ENCODE measurements at regions not wholly inside any gene's neighbourhood (a gene's known extent, or its start where the extent isn't known, plus 50 kb on each side); places are given as distances from the start of the nearest gene placed in this dataset.

- no peak for DNase-seq (ENCODE audit: low spot score)
These were observed 413.4 kb downstream of the MN1 start for GRCh38 chr22:27388090-27388600.

DNA sequence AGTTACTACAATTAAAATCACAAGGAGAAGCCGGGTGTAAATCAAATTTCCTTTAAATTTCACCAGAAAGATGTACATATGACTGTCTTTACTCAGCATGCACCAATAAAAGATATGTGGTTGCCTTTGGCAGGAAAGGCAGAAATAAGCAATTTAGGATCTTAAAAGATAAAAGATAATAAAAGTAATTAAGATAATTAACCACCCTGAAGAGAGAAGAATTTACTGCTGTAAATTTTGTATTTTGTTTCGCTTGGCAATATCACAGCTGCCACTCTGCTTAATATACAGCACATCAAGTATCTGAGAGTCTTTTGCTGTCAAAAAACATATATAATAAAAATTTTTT is 411.9 kb downstream of the MN1 start:
- DNase-seq (ENCODE audit: low spot score): no peak

GRCh38 chr22:27391092-27391770 is 410.3 kb downstream of the MN1 start:
- no peak for DNase-seq (ENCODE audit: low spot score)

- no peak for DNase-seq (ENCODE audit: low spot score)
These were observed 408.2 kb downstream of the MN1 start for GRCh38 chr22:27393371-27393770.

GRCh38 chr22:27394806-27395404 is 406.7 kb downstream of the MN1 start:
- DNase-seq (ENCODE audit: low spot score): no peak

- no peak for DNase-seq (ENCODE audit: low spot score)
These were observed 404.3 kb downstream of the MN1 start for GRCh38 chr22:27397036-27397953.

- DNase-seq (ENCODE audit: low spot score): peak; percentile 43
These were observed 403.6 kb downstream of the MN1 start for GRCh38 chr22:27397954-27398342.

DNA sequence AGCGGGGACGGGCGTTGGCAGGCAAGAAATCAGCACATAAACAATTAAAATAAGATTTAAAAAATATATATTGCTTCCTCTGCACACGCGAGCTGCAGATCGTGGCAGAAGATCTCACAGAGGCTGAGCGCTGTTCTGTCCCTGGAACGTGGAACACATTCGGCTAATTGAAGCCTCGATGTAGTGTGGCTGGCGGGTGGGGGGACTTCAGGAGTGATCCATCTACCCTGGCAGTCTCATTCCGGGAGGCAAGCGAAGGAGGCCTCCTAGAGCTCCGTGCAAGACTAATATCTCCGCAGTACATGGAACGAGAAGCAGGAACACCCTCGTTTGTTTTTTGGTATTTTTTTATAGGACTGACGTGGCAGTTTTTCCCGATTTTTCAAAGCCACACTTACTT is 402.4 kb downstream of the MN1 start:
- peak; percentile 44 for DNase-seq (ENCODE audit: low spot score)

GRCh38 chr22:27400811-27401210 is 400.7 kb downstream of the MN1 start:
- no peak for DNase-seq (ENCODE audit: low spot score)

DNA sequence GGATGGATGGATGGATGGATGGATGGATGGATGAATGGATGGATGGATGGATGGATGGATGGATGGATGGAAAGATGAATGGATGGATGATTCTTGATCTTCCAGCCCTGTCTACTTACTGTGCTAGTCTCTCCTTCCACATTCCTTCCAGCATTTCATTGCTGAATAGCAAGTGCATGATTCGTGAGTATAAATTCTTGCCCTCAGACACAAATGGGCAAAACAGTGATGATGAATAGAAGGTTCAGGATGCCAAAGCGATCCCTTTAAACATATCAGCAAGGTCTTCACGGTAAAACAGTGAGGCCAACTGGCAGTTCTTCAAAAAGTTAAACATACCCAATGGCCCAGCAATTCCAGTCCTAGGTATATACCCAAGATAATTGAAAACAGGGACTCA is 400.2 kb downstream of the MN1 start:
- peak; percentile 53 for DNase-seq (ENCODE audit: low spot score)

GRCh38 chr22:27404441-27404840 is 397.1 kb downstream of the MN1 start:
- no peak for DNase-seq (ENCODE audit: low spot score)

GRCh38 chr22:27405672-27406388 is 395.7 kb downstream of the MN1 start:
- peak; percentile 81 for DNase-seq (ENCODE audit: low spot score)

GRCh38 chr22:27406389-27406861 is 395.1 kb downstream of the MN1 start:
- no peak for DNase-seq (ENCODE audit: low spot score)

DNA sequence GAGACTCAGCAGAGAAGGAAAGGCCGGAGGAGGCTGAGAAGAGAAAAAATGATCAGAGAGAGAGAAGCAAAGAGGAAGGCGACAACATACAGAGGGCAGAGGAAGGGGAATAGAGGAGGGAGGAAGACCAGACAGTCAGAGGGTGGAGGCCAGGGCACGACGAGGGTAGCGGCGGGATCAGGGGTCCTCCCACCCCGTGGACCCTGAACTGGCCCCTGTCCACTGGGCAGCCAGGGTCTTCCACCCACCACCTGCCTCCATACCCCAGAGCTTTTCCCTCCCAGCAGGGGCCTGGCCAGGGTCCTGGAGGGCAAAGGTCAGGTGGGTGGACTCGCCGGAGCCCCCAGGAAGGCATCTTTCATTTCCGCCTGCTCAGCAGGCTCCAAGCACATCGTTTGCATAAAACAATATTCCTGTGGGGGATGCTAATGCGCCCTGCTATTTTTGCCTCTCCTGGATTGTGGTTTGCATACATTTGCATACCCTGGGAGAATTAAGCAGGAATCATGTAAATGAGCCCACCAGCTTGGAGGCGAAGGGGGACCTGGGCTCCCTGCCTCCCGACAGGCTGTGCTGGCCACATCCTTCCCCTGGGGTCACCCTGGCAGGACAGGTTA is 394.1 kb downstream of the MN1 start:
- DNase-seq (ENCODE audit: low spot score): no peak

- no peak for DNase-seq (ENCODE audit: low spot score)
These were observed 393.5 kb downstream of the MN1 start for GRCh38 chr22:27408068-27408467.

GRCh38 chr22:27409299-27409698 is 392.3 kb downstream of the MN1 start:
- DNase-seq (ENCODE audit: low spot score): no peak

DNA sequence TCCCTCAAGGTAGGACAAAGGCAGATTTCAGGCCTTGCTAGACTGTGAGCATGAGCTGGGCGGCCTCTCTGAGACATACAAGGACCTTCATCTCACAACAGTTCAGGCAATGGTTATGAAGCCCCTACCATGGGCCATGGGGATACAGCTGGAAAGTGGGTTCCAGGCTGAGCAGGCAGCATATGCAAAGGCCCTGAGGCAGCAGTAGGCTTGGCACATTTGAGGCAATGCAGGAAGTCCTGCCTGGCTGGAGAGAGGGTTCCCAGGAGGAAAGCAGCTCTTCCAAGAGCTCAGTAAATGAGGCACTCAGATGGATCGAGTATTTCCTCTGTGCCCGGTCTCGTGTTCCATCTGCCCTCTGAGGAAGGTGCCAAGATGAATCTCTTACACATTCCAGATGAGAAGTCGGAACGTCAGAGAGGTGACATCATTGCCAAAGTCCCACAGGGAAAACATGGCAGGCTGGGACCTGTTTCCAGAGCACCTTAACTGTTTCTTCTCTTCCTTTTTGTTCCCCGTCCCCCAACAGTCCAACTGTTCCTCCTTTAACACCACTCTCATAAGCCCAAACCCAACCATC is 388.6 kb downstream of the MN1 start:
- no peak for DNase-seq (ENCODE audit: low spot score)

GRCh38 chr22:27413702-27414101 is 387.9 kb downstream of the MN1 start:
- no peak for DNase-seq (ENCODE audit: low spot score)

GRCh38 chr22:27416511-27417420 is 384.8 kb downstream of the MN1 start:
- peak; percentile 91 for DNase-seq (ENCODE audit: low spot score)

GRCh38 chr22:27417421-27417814 is 384.1 kb downstream of the MN1 start:
- DNase-seq (ENCODE audit: low spot score): no peak
